Activated naive CD8-positive, alpha-beta T cell treated with anti-CD3 and anti-CD28 coated beads for 36 hours (primary cell): ENCODE measurements at regions not wholly inside any gene's neighbourhood (a gene's known extent, or its start where the extent isn't known, plus 50 kb on each side); places are given as distances from the start of the nearest gene placed in this dataset.
"Not testable (repeated sequence)": the region's sequence is repeated elsewhere in the genome, so short reads cannot be mapped to it uniquely, and the experiment has no call there.

ENCODE experiments used
- DNase-seq: peaks from one replicate; pipeline ENCODE4 v3.0.0; 2021
- H3K27ac Mint-ChIP-seq: one replicate; pipeline ENCODE4 v1.8.0; 2022; ENCODE audit warnings: mild to moderate bottlenecking, moderate library complexity, mixed read lengths
- H3K27me3 Mint-ChIP-seq: one replicate; pipeline ENCODE4 v1.8.0; 2022; ENCODE audit warnings: mild to moderate bottlenecking, mixed read lengths
- H3K36me3 Mint-ChIP-seq: one replicate; pipeline ENCODE4 v1.8.0; 2021; ENCODE audit warnings: mild to moderate bottlenecking, mixed read lengths
- H3K4me1 Mint-ChIP-seq: one replicate; pipeline ENCODE4 v1.8.0; 2021; ENCODE audit warnings: mixed read lengths
- H3K4me3 Mint-ChIP-seq: one replicate; pipeline ENCODE4 v1.8.0; 2022; ENCODE audit warnings: mild to moderate bottlenecking, moderate library complexity, mixed read lengths
- H3K9me3 Mint-ChIP-seq: one replicate; pipeline ENCODE4 v1.8.0; 2022; ENCODE audit warnings: mixed read lengths

- H3K27me3 Mint-ChIP-seq: no peaks in the 10 kb centered on the region
- H3K4me3 Mint-ChIP-seq: no peak overlapping the region
- H3K36me3 Mint-ChIP-seq: no peaks in the 10 kb centered on the region
- H3K4me1 Mint-ChIP-seq: peaks cover 18% of the 10 kb centered on the region
- H3K9me3 Mint-ChIP-seq: no peaks in the 10 kb centered on the region
- no peak for DNase-seq
- no peak overlapping the region for H3K27ac Mint-ChIP-seq
These were observed 59.7 kb upstream of the ZC3H15 start for GRCh38 chr2:186426153-186427016.

DNA sequence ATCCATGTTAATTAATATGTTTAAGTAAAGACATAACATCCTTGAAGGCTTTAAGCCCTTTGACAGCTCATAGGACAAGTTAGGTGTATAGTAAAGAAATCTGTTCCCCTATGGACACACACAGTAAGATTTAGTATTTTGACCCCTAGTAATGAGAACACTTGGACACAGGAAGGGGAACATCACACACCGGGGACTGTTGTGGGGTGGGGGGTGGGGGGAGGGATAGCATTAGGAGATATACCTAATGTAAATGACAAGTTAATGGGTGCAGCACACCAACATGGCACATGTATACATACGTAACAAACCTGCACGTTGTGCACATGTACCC lies 59.1 kb upstream of the ZC3H15 start:
- H3K36me3 Mint-ChIP-seq, DNase-seq, H3K27me3 Mint-ChIP-seq, H3K27ac Mint-ChIP-seq, H3K4me3 Mint-ChIP-seq, H3K9me3 Mint-ChIP-seq: not testable (repeated sequence)
- H3K4me1 Mint-ChIP-seq: peaks cover 18% of the 10 kb centered on the region

DNA sequence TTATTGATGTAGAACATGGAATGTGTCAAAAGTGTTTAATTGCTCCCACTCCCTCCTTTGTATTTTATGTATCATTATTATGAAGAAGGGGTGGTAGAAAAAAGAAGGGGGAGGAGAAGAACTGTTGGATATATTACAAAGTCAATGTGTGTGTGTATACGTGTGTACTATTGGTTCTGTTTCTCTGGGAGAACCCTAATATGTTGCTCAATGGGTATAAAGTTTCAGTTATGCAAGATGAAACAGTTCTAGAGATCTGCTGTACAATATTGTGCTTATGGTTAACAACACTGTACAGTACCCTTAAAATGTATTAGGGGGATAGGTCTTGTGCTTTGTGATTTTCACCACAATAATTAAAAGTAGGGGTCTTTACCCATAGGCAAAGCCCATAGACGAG lies 58.1 kb upstream of the ZC3H15 start:
- no peak overlapping the region for H3K4me3 Mint-ChIP-seq
- no peak for DNase-seq
- peaks cover 3% of the 10 kb centered on the region for H3K36me3 Mint-ChIP-seq
- peaks cover 18% of the 10 kb centered on the region for H3K4me1 Mint-ChIP-seq
- no peak overlapping the region for H3K27ac Mint-ChIP-seq
- no peaks in the 10 kb centered on the region for H3K27me3 Mint-ChIP-seq
- H3K9me3 Mint-ChIP-seq: no peaks in the 10 kb centered on the region

DNA sequence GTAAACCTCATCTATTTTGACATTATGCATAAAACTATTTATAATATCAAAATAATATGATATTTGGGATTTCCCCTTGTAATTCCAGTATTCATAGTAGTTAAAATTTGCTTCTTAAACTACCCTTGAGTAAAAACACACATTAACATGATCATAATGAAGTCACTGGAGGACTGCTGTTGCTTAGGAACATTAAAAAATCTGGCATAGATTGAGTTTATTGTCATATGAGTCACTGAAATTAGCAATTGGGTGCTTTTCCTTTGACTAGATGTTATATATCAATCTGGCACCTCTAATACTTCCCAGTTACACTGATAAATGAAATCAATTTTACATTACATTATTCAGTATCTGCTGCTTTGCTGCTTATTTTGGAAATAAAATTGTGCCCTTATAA lies 57.0 kb upstream of the ZC3H15 start:
- Mint-ChIP-seq H3K9me3 (no peaks in the 10 kb centered on the region), H3K27ac (no peak overlapping the region), H3K36me3 (peaks cover 3% of the 10 kb centered on the region), H3K27me3 (no peaks in the 10 kb centered on the region), H3K4me3 (no peak overlapping the region), H3K4me1 (peaks cover 18% of the 10 kb centered on the region)
- DNase-seq: no peak

GRCh38 chr2:186431306-186431705 lies 54.8 kb upstream of the ZC3H15 start:
- H3K36me3 Mint-ChIP-seq: peaks cover 9% of the 10 kb centered on the region
- DNase-seq: no peak
- H3K9me3 Mint-ChIP-seq: no peaks in the 10 kb centered on the region
- H3K4me1 Mint-ChIP-seq: peaks cover 18% of the 10 kb centered on the region
- no peak overlapping the region for H3K27ac Mint-ChIP-seq
- H3K27me3 Mint-ChIP-seq: no peaks in the 10 kb centered on the region
- no peak overlapping the region for H3K4me3 Mint-ChIP-seq

DNA sequence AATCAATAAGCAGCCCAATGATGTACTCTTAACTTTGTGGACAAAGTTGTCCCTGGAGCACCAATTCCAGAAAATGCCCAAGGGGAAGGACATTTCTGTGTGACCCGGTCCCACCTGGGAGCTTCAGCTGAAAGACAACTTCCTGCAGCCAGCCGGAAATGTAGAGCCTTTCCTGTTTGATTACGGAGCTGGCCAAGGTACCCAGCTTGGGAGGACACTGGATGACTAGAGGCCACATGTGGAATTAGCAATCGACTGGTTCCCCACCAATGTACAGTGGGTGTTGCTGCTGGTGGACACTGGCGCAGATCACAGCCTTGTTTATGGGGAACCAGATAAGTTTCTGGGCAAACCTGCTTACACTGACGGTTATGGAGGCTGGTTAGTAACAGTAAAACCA lies 53.0 kb upstream of the ZC3H15 start:
- Mint-ChIP-seq H3K27ac (no peak overlapping the region), H3K9me3 (no peaks in the 10 kb centered on the region), H3K4me3 (no peak overlapping the region), H3K4me1 (peaks cover 7% of the 10 kb centered on the region), H3K27me3 (no peaks in the 10 kb centered on the region), H3K36me3 (peaks cover 17% of the 10 kb centered on the region)
- DNase-seq: no peak

DNA sequence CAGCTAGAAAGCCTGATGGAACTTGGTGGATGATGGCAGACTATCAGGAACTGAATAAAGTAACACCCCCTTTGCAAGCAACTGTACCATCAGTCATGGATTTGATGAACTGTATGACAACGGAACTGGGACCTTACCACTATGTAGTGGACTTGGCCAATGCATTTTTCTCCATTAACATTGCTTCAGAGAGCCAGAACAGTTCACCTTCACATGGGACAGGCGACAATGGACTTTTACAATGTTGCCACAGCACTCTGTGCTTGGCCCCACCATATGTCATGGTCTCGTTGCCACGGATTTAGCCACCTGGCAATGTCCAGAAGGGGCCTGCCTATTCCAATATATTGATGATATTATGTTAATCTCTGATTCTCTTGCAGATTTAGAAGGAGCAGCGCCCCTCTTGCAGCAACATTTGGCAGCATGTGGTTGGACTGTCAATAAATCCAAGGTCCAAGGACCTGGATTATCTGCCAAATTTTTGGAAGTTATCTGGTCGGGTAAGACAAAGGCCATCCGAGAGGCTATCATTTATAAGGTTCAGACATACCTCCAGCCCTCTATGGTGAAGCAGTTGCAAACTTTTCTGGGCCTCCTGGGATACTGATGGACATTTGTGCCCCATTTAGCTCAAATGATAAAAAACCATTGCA lies 52.2 kb upstream of the ZC3H15 start:
- peaks cover 3% of the 10 kb centered on the region for H3K9me3 Mint-ChIP-seq
- H3K27ac Mint-ChIP-seq: no peak overlapping the region
- H3K4me3 Mint-ChIP-seq: no peak overlapping the region
- no peak for DNase-seq
- peaks cover 1% of the 10 kb centered on the region for H3K4me1 Mint-ChIP-seq
- H3K27me3 Mint-ChIP-seq: no peaks in the 10 kb centered on the region
- peaks cover 25% of the 10 kb centered on the region for H3K36me3 Mint-ChIP-seq
